HG03159 (cell line): ENCODE measurements at regions not wholly inside any gene's neighbourhood (a gene's known extent, or its start where the extent isn't known, plus 50 kb on each side); places are given as distances from the start of the nearest gene placed in this dataset.
A peak's percentile ranks its signal among the peaks of the same experiment; 100 is the strongest.
"Not testable (repeated sequence)": the region's sequence is repeated elsewhere in the genome, so short reads cannot be mapped to it uniquely, and the experiment has no call there.

Source experiments
- ATAC-seq: cut with Tn5 transposase; IDR thresholded peaks from one replicate; pipeline ENCODE4 v1.9.1; 2021; ENCODE audit warnings: mild to moderate bottlenecking, moderate library complexity; ENCODE audit not compliant: unreplicated experiment

DNA sequence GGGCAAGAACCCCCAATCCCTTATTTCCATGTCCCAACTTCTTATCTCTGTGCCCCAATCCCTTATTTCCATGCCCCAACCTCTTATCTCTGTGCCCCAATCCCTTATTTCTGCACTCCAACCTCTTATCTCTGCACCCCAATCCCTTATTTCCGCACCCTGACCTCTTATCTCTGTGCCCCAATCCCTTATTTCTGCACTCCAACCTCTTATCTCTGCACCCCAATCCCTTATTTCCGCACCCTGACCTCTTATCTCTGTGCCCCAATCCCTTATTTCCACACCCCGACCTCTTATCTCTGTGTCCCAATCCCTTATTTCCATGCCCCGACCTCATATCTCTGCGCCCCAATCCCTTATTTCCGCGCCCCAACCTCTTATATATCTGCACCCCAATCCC is 150.8 kb upstream of the NR4A3 start:
- not testable (repeated sequence) for ATAC-seq

DNA sequence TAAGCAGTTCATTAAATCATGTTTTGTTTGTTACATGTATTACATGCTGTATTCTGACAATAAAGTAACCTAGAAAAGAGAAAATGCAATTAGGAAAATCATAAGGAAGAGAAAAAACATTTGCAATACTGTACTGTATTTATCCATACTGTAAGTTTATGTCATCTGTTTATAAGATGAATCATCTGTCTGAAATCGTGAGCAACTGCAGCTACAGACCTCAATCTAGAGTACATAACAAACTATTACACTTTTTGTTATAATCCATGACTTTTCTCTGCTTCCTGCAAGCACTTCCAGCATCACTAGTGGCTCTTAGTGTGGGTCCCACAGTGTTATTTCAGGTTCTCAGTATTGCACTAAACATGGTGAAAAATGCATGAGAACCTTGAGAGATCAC is 144.4 kb upstream of the NR4A3 start:
- no peak for ATAC-seq

DNA sequence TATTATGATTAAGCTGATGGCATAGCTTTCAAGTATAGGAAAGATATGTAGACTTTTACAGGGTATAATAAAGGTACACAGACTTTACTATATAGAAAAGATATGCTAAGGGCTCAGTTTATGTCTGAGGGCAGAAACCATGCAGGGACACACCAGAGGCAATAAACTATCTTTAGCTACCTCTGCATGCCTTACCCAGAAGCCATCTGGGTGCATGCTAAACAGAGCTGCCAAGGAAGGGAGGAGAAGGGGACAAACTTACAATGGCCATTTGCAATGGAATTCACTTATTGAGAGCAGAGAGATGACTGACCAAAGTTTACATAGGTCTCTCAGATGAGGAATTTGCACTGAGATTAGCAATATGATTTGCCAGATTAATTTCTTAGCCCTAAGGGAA is 143.1 kb upstream of the NR4A3 start:
- ATAC-seq: no peak

DNA sequence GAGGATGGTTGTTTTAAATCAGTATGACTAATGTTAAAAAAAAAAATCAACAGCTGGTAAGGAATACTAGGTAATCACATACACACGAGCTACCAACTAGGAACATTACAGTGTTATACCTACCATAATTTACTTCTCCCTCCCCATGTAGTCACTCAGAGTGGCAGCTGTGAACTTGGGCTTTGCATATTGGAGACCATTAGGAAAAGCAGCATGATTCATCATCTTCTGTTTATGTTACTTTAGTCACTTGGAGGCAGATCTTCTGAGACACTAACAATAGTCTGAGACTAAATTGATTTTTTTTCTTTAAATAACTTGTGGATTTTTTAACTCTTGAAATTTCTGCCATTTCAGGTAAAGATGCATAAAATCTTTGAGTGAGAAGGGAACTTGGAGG is 141.5 kb upstream of the NR4A3 start:
- no peak for ATAC-seq

DNA sequence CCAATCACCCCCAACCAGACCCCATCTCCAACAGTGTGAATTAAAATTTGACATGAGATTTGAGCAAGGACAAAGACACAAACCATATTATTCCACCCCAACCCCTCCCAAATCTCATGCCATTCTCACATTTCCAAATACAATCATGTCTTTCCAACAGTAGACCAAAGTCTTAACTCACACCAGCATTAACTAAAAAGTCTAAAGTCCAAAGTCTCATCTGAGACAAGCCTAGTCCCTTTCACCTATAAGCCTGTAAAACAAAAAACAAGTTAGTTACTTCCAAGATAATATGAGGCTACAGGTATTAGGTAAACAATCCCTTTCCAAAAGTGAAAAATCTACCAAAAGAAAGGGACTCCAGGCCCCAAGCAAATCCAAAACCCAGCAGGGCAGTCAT is 140.6 kb upstream of the NR4A3 start:
- no peak for ATAC-seq

DNA sequence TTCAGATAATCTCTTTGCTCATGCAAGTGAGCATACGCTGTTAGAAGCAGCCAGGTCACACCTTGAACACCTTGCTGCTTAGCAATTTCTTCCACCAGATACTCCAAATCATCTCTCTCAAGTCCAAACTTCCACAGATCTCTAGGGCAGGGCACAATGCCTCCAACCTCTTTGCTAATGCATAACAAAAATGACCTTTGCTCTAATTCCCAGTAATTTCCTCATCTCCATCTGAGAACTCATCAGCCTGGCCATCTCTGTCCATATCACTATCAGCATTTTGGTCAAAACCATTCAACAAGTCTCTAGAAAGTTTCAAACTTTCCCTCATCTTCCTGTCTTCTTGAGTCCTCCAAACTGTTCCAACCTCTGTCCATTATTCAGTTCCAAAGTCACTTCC is 139.3 kb upstream of the NR4A3 start:
- ATAC-seq: no peak

DNA sequence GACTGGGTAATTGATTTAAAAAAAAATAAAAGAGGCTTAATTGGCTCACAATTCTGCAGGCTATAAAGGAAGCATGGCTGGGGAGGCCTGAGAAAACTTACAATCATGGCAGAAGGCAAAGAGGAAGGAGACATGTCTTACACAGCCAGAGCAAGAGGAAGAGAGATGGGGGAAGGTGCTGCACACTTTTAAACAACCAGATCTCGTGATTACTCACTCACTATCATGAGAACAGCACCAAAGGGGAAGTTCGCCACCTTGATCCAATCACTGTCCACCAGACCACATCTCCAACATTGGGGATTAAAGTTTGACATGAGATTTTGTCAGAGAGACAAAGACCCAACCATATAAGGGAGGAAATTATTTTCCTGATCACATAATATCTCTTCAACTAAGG is 138.8 kb upstream of the NR4A3 start:
- ATAC-seq: no peak

DNA sequence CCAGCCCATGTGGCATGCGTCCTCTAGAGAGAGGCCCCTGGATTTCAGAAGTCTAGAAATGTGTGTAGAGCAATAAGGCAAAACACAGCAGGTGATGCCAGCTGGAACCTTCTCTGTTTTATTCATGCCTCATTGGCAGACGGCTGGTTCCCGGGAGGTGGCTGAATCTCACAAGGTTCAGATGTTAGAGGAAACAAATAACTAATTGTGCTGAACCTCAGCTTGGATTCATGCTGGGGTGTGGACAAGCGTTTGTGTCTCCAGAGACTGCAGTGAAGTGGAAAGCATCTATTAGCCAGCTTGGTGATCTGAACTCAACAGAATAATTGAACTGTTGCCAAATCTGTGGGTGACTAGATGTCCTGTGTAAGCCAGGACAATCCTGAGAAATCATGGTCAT is 131.1 kb upstream of the NR4A3 start:
- no peak for ATAC-seq

DNA sequence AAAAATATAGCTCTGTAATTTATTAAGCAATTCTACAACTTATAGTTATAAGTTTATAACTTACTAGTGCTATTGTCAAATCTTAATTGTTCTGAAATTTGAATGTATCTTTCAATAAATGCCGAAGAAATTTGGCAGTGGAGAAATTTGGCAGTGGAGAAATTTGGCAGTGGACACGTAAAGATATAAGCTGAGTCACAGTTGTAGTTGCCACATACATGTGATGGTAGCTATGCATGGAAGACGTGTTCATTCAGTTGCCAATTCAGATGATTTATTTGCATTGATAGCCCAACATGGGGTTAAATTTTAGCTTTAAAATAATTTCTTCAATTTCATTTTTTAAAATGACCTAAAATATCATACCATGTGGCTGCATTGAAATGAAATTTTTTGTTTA is 127.8 kb upstream of the NR4A3 start:
- no peak for ATAC-seq

DNA sequence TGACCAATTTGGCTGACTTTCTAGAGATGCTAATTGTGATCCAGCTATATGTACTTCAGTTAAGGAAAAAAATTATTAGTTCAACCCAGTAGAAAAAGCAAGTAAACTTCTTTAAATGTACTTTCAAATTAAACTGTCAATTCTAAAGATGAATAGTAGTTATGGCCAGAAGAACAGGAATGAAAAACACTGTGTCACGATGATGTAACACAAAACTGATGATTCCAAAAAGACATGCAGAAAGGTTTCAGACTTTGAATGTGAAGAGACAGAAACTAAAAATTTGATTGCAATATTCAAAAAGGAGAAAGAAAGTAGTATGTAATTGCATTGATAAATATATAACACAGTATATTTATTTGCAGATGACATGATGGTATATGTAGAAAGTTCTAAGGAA is 127.3 kb upstream of the NR4A3 start:
- ATAC-seq: no peak

DNA sequence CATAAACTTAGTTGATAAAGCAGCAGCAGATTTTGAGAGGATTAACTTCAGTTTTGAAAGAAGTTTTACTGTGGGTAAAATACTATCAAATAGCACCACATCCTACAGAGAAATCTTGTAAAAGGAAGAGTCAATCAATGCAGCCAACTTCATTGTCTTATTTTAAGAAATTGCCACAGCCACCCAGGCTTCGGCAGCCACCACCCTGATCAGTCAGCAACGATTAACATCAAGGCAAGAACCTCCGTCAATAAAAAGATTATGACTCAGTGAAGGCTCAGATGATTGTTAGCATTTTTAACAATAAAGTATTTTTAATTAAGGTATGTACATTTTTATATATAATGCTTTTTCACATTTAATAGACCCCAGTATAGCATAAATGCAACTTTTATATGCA is 122.3 kb upstream of the NR4A3 start:
- ATAC-seq: no peak

DNA sequence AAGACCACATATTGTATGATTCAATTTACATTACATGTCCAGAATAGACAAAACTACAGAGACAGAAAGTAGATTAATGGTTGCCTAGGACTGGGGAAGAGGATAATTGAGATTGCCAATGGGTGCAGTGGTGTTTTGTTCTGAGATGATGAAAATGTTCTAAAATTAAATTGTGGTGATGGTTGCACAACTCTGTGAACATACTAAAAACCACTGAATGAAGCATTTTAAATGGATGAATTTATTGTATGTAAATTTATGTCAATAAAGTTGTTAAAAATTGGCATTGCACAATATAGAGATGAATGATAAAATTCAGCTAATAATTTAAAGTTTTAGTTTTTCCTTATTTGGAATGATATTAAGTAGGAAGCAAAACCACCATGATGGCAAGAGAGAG is 109.5 kb upstream of the NR4A3 start:
- no peak for ATAC-seq

DNA sequence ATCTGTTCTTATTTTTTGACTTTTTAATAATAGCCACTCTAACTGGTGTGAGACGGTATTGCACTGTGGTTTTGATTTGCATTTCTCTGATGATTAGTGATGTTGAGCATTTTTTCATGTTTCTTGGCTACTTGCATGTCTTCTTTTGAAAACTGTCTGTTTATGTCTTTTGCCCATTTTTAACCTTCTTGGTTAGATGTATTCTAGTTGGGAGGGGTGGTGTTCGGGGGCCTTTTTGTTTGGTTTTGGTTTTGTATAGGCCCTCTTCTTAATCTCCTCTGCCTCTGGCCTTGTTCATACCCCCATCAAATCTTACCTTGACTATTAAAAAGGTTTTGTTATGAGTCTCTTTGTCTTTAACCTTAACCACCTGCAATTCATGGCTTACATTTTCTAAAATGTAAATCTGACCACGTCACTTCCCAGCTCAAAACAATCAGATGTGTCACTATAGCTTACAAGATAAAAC is 107.8 kb upstream of the NR4A3 start:
- no peak for ATAC-seq

DNA sequence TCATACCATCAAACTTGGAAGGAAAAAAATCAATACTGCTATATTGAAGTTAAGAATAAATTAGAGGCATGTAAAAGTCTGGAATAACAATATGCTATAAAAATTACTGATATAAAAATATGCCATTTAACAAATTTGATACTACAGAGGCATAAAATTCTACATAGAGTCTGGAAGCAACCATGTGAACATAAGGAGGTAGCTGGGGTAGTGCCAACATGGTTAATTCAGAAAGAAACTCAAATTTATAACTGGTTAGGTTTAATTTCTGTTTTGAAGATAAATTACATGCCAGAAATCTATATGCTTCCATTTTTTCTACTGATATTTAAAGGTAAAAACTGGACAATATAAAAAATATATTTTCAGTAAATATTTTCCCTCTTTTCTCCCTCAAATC is 103.1 kb upstream of the NR4A3 start:
- ATAC-seq: no peak

DNA sequence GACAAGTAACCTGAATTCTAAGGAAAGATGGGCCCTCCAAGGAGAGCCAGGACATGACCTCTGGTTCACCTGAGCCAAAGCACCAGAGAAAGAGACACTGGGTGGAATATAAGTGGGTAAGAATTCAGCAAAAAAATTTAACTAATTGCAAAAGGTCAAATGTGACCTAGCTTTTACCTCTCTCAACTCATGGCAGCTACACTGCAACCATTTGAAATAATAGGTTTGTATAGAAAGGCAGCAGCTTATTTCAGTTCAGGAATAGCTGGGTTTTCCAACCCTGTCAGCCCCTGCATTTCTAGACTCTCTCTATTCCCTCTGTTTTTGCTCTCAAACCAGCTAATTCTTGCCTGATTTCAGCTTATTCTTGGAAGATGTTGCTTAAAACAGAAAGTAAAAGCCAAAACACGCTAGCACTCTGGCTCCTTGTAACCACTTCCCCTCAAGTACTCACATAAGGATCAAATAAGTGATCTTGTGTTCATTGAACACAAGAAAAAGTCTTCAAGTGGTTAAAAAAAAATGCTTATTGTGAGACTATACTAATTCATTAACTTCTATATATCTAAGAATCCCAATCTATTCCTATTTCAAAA is 101.1 kb upstream of the NR4A3 start:
- ATAC-seq: peak; percentile 87

DNA sequence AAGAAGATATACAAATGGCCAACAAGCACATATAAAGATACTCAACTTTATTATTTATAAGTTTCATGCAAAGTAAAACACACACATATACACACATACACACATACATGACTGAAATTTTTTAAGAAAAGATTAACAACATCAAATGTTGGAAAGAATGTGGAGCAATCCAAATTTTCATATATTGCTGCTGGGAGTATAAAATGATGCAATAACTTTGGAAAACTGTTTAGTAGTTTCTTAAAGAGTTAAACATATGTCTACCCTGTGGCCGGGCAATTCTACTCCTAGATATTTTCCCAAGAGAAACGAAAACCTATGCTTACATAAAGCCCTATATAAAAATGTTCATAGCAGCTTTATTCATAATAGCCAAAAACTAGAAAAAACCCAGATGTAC is 99.8 kb upstream of the NR4A3 start:
- no peak for ATAC-seq

DNA sequence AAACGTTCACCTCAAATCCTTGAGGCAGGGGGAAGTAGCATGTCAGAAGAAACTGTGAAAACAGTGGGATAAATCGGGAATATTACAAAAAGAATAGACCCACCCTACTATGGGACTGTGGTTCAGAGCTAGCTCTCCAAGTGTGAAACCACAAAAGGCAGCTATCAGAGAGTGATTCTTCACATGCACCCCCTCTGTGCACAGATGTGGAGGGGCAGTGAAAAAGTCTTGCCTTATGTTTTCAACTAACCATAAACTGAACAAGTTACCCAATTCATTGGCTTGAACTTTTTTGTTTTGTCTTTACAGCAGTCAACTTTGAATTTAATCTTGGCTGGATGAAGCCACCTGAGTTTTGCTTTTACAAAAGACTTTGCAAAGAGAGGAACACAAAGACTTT is 98.8 kb upstream of the NR4A3 start:
- ATAC-seq: no peak

DNA sequence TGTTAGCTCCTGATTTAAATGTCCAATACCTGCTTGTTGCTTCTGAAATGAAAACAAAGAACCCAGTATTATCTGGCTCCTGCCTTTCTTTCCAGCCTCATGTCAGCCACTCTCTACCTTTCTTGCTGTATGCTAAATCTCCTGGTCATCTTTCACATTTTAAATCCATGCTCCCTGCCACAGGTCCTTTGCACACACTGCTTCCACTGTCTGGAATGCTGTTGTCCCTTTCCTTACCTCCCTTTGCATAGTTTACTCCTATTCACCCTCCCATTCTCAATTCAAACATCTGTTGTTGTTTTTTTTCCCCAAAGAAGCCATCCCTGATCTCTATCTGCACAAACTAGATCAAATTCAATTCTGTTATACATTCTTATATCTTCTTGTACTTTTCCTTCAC is 97.0 kb upstream of the NR4A3 start:
- no peak for ATAC-seq

DNA sequence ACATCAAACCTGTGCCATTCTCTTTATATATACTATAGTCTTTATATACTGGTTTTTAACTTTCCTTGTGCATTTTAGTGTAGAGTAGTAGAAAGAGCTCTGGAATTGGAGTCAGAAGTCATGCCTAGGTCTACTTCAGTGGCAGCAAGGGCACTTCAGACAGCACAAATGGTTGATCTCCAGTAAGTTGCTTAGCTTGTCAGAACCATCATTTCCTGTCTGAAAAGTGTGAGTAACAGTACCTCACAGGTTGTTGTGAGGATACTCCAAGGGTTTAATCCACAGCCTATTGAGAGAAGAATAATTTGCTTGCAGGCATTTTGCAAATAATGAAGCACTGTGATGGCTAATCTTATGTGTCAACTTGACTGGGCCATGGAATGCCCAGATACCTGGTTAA is 95.8 kb upstream of the NR4A3 start:
- no peak for ATAC-seq

DNA sequence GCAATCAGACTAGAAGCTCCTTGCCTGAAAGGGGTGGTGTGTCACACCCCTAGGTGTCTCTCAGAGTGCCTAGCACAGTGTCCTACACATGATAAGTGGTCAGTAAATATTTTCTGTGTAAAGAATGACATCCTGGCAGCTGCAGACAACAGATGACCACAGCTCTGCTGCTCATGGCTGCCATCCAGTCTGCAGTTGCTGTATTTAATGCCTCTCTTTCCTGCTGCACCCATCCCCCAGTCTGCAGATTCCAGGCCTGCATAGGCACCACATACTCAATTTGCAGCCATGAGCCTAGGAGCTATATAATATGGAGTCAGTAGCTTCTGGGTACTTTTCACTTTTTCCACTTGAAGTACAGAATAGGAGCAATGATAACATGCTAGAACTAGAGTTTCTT is 94.9 kb upstream of the NR4A3 start:
- no peak for ATAC-seq

DNA sequence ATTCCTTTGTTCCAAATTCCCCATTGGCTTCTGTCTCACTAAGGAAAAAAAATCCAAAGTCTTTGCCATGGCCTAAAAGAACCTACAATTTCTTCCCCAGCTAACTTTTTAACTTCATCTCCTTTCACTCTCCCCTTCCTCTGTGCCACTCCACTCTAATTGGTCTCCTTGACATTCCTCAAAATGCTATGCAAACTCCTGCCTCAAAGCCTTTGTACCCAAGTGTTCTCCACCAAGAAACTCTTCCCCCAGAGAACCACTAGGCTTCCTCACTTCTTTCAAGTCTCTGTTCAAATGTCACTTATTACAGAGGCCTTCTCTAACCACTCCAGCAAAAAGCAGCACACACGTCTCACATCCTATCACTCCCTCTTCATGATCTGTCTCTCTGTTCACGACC is 91.6 kb upstream of the NR4A3 start:
- no peak for ATAC-seq

DNA sequence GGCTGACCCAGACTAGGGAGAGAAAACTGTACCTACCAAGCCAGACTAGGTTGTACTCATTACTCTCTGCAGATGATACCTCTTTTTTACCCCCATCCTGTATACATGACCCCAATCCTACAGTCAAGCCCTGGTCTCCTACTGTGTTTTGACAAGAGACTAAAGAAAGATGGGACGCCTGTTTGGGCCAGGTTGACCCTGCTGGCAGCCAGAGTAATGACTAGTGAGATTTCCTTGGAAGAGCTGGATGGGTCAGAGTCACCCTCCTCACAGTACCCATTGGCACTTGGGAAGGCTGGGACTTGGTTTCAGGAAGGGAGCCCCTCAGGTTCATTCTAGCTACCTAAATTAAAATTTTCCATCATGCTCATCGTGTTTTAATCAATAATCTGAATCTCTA is 89.7 kb upstream of the NR4A3 start:
- no peak for ATAC-seq

DNA sequence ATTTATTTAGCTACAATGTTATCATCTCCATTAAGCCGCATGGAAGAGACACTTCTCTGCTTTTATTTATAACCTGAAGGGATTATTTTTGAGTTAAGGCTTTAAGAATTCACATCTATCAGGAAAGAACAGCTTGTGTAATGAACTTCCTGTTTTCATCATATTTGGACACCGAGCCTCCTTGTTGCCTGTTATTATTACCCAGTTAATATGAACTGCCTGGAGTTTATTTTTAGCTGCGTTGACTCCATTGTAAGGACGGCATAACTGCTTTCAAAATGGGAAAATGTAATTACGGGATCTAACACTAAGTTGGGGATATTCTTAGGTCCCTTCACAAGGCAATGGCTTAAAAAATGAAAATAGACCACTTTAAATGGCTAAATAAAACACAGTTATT is 89.0 kb upstream of the NR4A3 start:
- no peak for ATAC-seq

DNA sequence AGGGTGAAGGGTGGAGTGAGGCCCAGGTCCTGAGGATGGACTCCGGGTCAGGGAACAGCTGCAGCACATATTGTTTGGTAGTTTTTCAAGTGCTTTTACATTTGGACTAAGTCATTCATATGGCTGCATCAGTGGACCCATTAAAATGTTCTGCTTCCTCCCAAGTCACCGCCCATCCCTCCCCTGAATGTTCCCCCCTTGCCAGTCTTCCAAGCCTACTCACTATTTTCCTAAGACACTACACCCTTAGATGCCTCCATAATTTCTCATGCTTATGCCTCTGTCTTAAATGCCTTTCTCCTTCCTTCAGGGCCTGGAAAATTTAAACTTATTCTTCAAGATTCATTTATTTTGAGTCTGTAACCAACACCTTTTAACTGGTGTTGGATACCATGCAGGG is 86.6 kb upstream of the NR4A3 start:
- ATAC-seq: no peak
